Hindlimb muscle (tissue), 1 donor: ENCODE measurements at regions not wholly inside any gene's neighbourhood (a gene's known extent, or its start where the extent isn't known, plus 50 kb on each side); places are given as distances from the start of the nearest gene placed in this dataset.
"Not testable (repeated sequence)": the region's sequence is repeated elsewhere in the genome, so short reads cannot be mapped to it uniquely, and the experiment has no call there.

Experiments
- DNase-seq: peaks from one replicate; pipeline ENCODE4 v3.0.0-alpha.2; 2013

DNA sequence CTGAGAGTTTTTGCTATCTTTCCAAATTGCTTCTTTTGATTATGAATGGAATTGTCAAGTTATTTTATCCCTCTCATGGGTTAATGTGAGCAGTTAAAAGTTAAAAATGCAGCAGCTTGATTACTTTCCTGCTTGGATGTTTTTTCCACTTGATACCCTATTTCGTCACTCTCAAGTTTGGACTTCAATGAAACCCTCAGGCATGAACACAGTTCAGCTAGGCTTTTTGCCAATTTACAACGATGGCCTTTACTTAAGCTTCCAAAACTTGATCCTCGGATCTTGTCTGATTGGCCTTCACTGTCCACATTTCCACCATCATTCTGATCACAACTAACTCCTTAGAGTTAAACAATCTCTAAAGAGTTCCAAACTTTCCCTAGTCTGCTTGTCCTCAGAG, 752.4 kb upstream of the PRMT6 start:
- DNase-seq = no peak

DNA sequence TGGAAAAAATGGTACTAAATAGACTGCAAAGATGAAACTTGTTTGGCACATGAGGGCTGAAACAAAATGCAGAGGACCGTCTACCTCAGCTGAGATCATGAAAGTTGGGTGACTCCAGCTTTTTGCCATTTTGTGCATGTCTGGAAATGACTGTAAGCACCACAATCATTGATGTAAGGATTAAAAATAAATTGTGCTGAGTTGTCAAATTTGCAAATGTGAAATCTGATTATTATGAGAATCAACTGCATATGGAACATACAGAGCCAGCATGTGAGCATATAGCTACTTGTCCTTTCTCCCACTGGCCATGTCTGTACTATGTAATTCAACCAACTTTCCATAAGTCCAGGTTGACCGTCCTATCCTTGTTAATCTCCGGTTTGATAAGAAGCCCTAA, 736.9 kb upstream of the PRMT6 start:
- no peak for DNase-seq

DNA sequence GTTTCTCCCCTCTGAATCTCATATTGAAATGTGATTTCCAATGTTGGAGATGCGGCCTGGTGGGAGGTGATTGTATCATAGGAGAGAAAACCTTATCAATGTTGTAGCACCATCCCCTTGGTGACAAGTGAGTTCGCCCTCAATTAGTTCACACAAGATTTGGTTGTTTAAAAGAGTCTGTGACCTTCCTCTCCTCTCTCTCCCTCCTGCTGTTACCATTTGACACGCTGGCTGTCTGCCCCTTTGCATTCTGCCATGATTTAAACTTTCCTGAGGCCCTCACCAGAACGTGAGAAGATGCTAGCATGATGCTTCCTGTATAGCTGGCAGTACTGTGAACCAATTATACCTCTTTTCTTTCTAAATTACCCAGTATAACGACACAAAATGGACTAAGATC, 730.9 kb upstream of the PRMT6 start:
- no peak for DNase-seq

DNA sequence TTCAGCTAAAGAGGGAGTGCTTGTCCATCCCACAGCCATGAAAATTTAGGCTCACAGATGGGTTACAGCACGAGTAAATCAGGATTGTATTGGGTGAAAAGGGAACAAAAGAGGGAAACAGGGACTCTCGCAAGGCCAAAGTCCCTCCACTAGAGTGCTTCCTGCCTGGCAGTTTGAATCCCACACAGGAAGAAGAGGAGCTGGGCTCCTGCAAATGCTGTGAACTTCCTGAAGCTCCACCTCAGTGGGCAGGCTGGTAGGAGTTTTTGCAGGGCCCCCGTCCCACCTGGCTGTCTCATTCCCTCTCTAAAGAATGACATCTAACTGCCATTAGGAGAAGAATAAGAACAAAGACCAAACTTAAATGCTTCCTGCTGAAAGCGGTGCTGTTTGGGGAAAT, 712.0 kb upstream of the PRMT6 start:
- no peak for DNase-seq

DNA sequence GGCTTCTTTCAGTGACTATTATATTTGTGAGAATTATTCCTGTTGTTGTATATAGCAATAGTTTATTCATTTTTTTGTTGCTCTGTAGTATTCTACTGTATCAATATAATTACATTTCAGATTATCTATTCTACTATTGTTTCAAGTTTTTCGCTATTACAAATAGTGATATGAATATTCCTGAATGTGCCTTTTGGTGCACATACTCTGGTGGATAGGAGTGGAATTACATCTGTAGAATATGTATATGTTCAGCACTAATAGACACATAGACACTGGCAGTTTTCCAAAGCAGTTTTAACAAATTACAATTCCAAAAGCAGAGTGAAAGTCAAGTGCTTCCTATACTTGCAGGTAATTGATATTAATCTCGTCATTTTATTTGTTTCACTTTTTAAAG, 696.2 kb upstream of the PRMT6 start:
- no peak for DNase-seq

DNA sequence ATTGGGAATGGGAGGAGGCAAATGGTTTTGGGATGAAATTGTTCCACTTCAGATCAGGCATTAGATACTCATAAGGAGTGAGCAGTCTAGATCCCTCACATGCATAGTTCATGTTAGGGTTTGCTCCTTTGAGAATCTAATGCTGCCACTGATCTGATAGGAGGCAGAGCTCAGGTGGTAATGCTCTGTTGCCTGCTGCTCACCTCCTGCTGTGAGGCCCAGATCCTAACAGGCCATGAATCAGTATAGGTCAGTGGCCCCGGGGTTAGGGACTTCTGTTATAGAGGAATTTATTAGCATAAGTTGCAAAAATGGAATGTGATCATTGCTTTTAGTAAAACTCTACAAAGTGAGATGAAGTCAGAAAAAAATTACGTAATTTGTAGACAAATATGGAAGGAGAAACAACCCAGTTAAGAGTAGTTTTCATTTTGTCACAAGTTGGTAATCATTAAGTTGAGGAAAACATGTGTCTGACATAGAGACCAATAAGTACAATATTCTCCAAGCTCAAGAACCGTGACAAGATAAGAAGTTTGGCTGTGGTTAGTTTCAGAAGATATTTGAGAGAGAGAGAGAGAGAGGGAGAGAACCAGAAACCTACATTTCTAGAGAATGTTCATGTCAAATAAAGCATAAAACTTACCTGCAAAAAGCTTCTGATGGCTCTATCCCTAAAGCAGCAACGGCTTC, 689.7 kb upstream of the PRMT6 start:
- DNase-seq = no peak

DNA sequence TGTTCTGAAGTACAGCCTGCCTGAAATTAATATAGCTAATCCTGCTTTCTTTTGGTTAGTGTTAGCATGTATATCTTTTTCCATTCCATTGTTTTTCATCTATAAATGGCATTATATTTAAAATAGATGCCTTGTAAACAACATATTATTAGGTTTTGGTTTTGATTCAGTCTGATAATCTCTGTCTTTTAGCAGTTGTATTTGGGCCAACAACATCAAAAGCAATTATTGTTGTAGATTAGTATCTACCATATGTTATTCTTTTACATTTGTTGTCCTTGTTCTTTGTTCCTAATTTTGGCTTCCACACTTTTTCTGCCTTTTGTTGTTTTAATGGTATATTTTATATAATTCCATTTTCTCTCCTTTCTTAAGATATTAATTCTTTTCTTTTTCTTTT, 678.2 kb upstream of the PRMT6 start:
- no peak for DNase-seq

DNA sequence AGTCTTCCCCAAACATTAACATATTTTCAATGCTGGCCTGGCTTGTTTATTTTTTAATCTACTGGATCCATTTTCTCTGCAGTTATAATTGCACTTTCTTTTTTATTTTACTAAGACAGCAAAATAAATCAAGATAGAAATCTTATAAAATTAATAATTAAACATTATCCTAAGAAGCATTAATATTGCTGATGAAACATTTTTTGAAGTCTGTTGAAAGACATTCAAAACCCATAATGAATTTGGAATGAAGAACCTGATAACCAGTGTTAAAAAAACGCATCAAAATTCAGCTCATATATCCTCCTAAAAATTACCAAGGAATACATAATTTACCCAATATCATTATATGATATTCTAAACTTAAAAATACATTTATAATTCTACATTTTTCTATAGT, 675.7 kb upstream of the PRMT6 start:
- DNase-seq = no peak

DNA sequence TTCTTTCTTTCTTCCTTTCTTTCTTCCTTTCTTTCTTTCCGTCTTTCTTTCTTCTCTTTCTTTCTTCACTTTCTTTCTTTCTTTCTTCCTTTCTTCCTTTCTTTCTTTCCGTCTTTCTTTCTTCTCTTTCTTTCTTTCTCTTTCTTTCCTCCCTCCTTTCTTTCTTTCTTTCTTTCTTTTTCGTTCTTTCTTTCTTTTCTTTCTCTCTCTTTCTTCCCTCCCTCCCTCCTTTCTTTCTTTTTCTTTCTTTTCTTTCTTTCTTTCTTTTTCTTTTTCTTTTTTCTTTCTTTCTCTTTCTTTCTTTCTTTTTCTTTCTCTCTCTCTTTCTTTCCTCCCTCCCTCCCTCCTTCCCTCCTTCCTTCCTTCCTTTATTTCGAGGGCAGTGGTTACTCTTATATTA, 667.3 kb upstream of the PRMT6 start:
- not testable (repeated sequence) for DNase-seq

DNA sequence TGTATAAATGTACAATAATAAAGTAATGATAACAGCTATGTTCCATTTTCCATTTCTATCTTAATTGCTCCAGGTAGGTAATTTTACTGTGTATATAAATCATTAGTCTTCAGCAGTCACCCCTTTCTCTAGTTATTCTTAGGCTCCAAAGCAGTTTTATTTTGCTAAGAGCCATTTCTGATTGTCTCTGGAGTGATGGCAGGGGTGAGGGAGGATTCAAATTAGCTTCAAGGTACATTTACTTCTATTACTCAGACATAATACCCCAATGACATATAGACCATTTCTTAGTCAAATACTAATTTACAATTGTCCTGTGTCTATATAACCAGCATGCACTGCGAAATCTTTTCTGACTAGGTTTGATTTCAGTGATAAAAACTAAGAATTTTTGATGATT, 663.4 kb upstream of the PRMT6 start:
- DNase-seq = no peak

DNA sequence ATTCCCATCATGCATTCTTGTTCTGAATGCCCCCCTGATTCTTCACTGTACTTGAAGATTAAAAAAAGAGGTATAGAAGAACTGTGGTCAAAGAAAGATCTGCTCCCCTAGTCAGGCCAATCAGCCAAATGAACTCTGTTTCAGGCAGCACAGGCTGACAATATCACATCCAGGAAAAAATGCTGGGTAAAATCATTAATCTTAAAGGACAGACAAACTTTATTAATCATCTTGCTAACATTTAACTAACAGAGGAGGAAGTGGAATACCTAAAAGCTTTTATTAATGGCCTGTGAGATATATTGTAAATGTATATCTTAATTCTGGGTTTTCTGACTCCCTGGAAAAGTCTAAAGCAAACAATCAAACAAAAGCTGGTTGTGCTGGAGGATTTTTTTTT, 660.5 kb upstream of the PRMT6 start:
- no peak for DNase-seq

DNA sequence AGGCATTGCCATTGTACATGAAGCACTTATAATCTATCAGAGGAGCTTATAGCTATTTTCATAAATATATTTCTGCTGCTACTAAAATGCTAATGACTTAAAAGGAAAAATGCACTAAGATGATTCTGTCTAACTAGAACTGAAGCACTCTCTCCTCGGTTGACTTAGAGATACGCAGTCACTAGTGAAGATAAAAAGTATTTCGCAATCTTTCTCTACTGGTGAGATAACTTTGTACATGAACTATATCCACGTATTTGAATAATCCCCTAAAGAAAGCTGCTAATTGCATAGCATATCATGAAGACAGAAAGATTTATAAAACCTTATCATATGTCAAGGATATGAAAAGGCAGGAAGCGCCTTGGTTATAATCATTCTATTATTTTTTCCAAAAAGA, 658.1 kb upstream of the PRMT6 start:
- no peak for DNase-seq

DNA sequence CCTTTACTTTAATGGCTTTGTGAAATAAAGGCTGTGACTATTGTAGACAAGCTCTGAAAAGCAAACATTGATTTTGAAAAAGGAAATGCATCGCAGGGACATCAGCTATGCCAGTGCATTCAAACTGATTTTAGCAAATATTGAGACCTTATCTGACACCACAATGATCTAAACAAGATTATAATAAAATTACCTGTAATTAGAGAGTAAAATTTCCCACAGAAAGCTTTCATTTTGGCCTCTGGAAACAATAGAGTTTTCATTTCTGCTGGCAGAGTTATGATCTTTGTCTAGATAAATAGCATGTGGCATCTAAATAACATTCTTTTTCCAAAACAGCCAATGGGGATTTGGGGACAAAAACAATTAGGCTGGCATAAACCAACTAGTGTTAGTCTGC, 650.4 kb upstream of the PRMT6 start:
- DNase-seq = no peak

DNA sequence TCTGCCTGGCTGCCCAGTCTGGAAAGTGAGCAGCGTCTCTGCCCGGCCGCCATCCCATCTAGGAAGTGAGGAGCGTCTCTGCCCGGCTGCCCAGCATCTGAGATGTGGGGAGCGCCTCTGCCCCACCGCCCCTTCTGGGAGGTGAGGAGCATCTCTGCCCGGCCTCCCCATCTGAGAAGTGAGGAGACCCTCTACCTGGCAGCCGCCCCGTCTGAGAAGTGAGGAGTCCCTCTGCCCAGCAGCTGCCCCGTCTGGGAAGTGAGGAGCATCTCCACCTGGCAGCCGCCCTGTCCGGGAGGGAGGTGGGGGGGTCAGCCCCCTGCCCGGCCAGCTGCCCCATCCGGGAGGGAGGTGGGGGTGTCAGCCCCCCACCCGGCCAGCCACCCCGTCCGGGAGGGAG, 644.2 kb upstream of the PRMT6 start:
- not testable (repeated sequence) for DNase-seq

DNA sequence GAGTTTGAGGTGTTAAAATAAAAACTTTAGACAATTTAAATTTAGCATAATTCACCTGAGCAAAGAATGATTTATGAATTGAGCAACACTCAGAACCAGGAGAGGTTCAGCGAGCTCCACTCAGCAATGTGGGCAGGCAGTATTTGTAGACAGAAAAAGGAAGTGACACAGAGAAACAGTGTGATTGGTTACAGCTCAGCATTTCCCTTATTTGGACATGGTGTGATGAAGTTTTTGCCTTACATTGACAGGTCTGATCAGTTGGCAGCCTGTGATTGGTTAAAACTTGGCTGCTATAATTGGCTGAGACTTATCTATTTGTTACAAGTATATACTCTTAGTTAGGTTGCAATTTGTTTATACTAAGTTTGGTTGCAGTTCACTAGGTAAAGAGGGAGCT, 621.2 kb upstream of the PRMT6 start:
- DNase-seq = no peak

DNA sequence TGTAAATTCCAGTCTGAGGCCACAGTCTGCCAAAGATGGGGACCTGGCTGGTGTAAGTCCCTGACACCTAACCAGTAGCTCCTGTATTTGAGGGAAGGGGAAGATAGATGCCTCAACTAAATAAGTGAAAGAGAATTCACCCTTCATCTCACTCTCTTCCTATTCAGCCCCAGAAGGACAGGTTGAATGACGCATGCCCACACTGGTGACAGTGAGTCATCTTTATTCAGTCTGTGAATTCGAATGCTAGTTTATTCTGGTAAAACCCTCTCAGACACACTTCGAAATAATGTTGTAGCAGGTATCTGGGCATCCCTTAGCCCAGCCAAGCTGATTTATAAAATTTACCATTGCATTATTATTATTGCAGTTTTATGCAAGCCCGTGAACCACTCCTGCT, 617.0 kb upstream of the PRMT6 start:
- no peak for DNase-seq

DNA sequence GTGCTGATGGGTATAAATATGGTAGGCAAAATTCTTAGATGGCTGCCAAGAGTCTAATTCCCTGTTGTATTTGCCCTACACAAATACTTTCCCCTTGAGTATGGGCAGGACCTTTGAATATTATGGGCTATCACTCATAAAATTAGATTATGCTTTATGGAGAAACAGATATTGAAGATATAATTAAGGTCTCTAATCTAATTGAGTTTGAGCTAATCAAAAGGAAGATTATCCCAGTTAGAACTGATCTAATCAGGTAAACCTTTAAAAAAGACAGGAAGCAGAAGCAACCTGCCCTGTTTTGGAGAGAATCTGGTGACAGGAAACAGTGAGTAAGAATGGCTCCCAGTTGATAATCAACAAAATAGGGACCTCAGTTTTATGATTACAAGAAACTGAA, 609.0 kb upstream of the PRMT6 start:
- no peak for DNase-seq

DNA sequence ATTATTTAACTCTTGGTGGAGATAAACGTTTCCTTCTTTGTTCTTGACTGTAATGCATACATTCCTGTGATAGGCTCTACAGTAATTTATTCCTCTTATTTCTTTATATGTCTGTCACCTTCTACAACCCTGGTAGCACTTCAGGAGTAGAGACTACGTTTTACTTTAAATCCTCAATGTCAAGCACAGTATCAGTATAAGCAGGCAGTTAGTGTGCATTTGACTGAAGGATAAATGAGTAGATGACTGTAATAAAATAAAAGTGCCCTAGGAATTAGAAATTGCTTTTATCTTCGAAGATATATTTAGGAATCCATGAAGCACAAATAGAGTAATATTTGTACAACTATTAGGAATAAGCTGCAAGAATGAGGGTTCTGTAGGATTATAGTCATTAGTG, 599.6 kb upstream of the PRMT6 start:
- no peak for DNase-seq

DNA sequence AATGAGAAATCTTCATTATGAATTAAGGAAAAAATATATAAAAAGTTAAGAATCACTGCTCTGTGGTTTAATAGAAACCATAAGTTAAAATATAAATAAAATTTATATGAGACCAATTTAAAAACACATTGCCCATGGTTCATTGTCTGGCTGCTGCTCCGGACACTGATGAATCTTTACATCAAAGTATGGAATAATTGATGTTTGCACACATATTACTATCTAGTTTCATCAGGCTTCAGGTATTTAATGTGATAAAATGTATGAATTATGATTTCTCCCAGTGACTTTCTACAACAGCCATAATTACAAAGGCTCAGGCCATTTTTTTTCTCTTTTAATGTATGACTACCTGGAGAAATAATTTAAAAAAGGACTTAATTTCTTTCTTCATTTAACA, 599.1 kb upstream of the PRMT6 start:
- no peak for DNase-seq

DNA sequence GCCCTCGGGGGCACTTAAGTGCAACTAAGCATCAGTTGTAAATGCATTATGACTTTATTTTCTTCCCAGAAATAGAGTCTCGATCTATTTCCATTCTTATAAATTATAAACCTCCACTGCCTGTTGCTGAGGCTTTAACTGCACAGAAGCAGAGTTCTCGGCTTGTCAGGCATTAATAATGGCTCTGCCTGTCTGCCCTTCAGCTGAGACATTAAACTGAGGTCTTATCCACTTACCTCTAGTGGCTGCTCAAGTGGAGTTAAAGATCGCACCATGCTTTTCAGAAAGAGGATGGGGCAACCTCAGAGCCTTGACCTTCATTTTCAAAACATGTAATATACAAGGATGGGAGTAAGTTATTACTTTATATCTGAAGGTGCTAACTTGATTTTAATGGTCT, 597.6 kb upstream of the PRMT6 start:
- DNase-seq = no peak

DNA sequence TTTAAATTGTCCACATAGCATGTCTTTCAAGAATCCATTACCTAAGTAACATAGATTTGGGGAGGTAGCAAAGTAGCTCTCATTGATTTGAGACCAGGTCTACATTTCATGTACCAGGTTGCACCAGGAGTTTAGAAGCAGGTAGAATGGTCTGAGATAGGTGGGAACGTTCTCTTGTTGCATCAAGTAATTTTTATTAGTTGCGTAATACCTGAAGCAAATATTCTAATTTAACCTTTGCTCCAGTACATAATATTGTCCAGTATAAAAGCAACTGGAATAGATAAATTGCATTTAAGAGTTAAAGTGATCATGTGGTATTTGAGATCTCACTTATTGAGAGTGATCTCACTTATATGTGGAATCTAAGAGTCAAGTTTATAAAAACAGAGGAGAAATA, 597.1 kb upstream of the PRMT6 start:
- no peak for DNase-seq

DNA sequence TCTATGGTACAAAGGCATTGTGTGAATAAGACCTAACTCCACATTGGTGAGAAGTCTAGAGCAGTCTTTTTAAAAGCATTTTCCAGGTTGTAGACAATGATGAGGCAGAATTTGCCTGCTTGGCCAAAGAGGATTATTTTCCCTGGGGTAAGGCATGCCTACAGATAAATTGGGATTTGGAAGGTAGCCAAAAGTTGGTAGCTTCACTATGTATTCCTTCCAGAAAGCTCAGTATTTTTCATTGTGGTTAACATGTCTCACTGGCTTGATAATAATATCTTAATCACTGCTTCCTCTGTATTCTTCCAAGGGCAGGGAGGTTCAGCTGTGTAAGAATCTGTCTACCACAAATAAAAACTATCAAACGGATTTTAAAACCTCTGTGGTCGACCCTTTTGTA, 590.8 kb upstream of the PRMT6 start:
- no peak for DNase-seq

DNA sequence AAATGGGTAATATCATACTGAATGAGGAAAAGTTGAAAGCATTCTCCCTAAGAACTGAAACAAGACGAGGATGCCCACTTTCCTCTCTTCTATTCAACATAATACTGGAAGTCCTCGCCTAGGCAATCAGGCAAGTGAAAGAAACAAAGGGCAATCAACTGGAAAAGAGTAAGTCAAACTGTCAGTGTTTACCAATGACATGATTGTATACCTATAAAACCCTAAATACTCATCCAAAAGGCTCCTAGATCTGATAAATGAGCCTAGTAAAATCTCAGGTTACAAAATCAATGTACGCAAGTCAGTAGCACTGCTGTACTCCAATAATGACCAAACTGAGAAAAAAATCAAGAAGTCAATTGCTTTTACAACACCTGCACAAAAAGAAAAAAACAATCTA, 575.8 kb upstream of the PRMT6 start:
- DNase-seq = no peak

DNA sequence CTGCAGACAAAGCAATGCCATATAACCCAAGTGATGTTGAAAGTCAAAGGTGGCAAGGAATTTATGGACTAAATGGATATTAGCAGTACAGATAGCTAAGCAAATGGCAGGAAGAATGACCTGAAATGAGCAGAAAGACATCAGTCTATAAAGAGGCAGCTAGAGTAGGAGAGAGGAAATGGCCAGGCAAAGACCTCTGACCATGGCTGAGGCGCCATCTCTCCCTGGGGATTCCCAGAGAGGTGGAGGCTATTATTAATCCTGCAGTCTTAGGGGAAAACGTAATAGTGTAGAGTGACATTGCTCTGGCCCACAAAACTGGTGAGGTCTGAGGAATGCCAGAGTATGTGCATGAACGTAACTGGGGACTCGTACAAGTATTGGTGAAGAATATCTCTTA, 563.6 kb upstream of the PRMT6 start:
- DNase-seq = no peak

DNA sequence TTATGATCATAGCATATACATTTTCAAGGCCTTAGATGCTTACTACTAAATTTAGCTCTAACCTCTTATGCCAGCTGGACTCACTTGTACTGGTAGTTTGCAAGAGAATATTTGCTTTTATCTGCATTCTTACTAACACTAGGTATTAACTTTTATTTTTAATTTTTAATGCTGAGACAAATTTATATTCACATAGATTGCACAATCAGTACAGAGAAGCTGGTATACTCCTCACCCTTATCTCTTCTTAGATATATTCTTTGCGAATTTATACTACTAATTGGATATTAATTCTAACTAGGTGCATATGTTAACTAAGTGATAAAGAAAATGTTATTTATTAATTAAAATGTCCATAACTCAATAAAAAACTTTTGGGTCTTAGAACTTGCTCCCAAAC, 561.8 kb upstream of the PRMT6 start:
- DNase-seq = no peak

DNA sequence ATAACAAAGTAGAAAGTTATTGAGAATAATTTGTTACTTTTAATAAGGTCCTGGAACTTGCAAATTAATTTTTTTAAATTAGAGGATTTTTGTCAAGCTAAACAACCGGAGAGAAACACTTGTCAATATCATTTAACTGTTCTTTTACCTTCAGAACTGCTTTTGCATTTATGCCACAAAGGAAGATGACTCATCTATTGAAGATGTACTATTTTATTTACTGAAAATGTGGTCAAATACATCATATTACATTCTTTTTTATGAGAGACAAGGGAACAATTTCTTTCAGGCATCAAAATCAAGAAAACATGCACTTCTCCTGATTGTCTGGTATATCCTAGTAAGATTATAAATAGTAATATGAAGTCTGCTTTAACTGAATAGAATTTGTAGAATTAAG, 558.2 kb upstream of the PRMT6 start:
- no peak for DNase-seq
